GM21367 (cell line): ENCODE measurements at regions not wholly inside any gene's neighbourhood (a gene's known extent, or its start where the extent isn't known, plus 50 kb on each side); places are given as distances from the start of the nearest gene placed in this dataset.

Source experiments
- ATAC-seq: cut with Tn5 transposase; IDR thresholded peaks from one replicate; pipeline ENCODE4 v1.9.1; 2021; ENCODE audit not compliant: unreplicated experiment

DNA sequence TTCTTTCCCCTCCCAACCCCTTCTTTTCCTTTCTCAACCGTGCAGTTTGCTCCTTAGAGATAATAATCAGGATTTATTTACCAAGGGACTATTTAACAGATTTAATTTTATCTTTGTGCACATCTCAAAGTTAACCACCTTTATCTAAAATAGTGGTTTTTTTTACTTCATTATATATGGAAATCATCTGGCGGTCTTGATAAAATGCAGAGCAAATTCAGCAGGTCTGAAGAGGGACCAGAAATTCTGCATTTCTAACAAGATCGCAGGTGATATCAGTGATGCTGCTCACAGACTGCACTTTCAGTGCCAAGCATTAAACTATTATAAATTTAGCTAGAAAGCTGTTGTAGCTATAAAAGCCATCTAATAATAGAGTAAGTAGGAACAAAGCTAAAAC is 83.4 kb upstream of the NEGR1 start:
- no peak for ATAC-seq

GRCh38 chr1:72362538-72362937 is 80.2 kb upstream of the NEGR1 start:
- ATAC-seq, result no peak

- ATAC-seq, result no peak
These were observed 75.1 kb upstream of the NEGR1 start for GRCh38 chr1:72357411-72357810.

GRCh38 chr1:72355899-72356298 is 73.6 kb upstream of the NEGR1 start:
- ATAC-seq, result no peak

- no peak for ATAC-seq
These were observed 59.3 kb upstream of the NEGR1 start for GRCh38 chr1:72341661-72342060.

GRCh38 chr1:72336776-72337175 is 54.4 kb upstream of the NEGR1 start:
- ATAC-seq, result no peak
